ENCODE measurements at regions not wholly inside any gene's neighbourhood (a gene's known extent, or its start where the extent isn't known, plus 50 kb on each side); places are given as distances from the start of the nearest gene placed in this dataset.
A peak's percentile ranks its signal among the peaks of the same experiment; 100 is the strongest.

DNA sequence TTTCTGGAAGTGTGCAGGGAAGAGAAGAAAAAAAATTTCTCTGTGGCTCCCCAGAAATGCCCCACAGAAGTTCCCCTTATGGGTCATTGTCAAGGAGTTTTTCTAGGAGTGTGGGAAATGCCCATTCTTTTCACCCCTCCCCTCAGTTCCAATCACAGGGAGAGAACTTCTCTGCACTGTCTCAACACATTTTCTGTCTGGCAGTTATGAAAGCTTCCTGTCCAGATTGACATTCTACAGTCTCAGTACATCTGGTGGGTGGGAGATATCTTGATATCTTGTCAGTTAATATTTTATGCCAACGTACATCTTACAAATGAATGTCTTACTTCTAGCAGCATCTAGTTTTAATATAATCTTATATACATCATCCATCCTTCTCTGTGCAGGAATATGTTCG lies 566.8 kb upstream of the AADAT start:
- TF ChIP-seq, protein P1, sequence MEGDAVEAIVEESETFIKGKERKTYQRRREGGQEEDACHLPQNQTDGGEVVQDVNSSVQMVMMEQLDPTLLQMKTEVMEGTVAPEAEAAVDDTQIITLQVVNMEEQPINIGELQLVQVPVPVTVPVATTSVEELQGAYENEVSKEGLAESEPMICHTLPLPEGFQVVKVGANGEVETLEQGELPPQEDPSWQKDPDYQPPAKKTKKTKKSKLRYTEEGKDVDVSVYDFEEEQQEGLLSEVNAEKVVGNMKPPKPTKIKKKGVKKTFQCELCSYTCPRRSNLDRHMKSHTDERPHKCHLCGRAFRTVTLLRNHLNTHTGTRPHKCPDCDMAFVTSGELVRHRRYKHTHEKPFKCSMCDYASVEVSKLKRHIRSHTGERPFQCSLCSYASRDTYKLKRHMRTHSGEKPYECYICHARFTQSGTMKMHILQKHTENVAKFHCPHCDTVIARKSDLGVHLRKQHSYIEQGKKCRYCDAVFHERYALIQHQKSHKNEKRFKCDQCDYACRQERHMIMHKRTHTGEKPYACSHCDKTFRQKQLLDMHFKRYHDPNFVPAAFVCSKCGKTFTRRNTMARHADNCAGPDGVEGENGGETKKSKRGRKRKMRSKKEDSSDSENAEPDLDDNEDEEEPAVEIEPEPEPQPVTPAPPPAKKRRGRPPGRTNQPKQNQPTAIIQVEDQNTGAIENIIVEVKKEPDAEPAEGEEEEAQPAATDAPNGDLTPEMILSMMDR (IDR thresholded peaks at IDR 0.05; ENCODE audit: low read length, missing control alignments): no peak
- no peak for DNase-seq (ENCODE audit: low read depth)
- H3K4me3 ChIP-seq (replicated peaks; ENCODE audit: low read depth, low read length): no peak overlapping the region

DNA sequence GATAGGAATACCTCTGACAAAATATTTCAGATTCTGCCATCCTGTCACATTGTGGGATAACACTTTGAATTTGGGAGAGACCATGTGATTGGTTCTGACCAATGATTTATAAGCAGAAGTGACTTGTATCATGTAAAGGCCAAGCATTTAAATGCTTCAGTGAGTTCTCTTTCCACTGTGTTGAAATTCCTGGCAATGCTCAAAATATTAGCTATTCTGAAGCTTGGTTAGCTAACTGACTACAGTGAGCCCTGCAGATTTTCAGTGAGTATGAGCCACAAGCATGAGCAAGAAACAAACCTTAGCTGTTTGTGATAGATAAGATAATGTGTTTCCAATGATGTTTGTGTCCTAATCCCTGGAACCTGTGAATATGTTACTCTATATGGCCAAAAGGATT lies 562.8 kb upstream of the AADAT start:
- H3K4me3 ChIP-seq (replicated peaks; ENCODE audit: low read depth, low read length): no peak overlapping the region
- no peak for DNase-seq (ENCODE audit: low read depth)
- TF ChIP-seq, protein P1 (IDR thresholded peaks at IDR 0.05; ENCODE audit: low read length, missing control alignments): no peak

DNA sequence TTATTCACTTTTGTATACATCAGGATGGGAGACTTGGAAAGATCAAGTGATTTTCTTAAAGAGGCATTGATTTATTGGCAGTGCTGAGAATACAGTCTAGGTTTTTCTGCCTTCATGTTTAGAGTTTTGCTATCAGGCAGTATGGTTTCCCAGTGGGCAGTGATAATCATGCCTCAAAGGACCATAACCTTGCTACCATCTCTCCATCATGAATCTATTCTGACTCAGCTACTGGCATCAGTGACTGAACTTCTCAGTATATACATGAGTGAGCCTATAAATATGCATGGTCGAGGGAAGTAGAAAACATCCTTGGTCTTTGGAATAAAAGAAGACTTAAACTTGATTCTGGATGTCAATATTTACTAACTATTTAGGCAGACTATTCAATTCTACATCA lies 562.0 kb upstream of the AADAT start:
- TF ChIP-seq, protein P1 (IDR thresholded peaks at IDR 0.05; ENCODE audit: low read length, missing control alignments): no peak
- peak; percentile 8 for DNase-seq (ENCODE audit: low read depth)
- H3K4me3 ChIP-seq (replicated peaks; ENCODE audit: low read depth, low read length): no peak overlapping the region

DNA sequence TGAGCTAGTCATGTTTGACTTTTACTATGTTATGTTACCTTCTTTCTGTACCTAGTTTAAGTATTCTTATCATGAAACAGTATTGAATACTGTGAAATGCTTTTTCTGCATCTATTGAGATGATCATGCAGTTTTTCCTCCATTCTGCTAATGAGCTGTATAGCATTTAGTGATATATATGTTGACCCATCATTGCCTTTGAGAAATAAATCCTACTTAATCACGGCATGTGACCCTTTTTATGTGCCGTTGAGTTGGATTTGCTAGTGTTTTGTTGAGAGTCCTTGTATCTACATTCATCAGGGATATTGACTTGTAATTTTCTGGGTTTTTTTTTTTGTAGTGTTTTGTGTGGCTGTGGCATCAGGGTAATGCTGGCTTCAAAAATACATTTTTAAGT lies 537.7 kb upstream of the AADAT start:
- TF ChIP-seq, protein P1 (IDR thresholded peaks at IDR 0.05; ENCODE audit: low read length, missing control alignments): no peak
- no peak for DNase-seq (ENCODE audit: low read depth)
- no peak overlapping the region for H3K4me3 ChIP-seq (replicated peaks; ENCODE audit: low read depth, low read length)

DNA sequence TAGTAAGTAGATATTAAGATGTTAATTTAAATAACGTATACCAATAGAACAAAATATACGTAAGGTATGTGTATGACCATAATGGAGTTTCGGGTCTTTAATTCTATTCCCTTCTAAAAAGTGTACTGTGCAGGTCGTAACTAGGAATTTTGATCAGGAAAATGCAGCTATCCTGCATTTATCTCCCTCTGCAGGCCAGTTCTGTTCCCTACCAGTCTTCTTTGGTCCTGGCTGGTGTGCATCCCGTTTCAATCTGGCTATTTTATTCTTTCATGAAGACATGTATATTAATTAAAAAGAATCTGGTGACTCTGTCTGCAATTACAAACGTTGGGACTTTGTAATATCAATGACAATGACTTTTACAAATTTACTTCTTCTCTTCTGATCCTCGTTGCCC lies 534.1 kb upstream of the AADAT start:
- TF ChIP-seq, protein P1 (IDR thresholded peaks at IDR 0.05; ENCODE audit: low read length, missing control alignments): no peak
- no peak for DNase-seq (ENCODE audit: low read depth)
- no peak overlapping the region for H3K4me3 ChIP-seq (replicated peaks; ENCODE audit: low read depth, low read length)

DNA sequence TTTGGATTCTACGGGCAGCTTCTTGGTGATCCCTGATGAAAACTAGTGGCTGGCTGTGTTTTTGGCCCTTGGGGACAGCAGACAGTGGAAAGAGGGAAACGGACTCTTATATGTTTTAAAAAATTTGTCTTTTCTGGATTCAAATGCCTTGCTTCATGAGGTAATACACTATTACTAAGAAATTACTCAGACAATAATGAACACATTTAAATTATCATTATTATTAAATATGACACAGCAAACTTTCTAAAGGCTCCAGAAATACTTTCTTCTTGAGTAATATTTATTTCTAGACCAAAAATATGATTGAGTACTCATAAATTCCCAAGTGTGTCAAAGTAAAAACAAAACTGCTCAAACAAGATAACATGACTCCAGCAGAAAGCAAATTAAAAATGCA lies 520.7 kb upstream of the AADAT start:
- no peak for DNase-seq (ENCODE audit: low read depth)
- TF ChIP-seq, protein P1 (IDR thresholded peaks at IDR 0.05; ENCODE audit: low read length, missing control alignments): no peak
- H3K4me3 ChIP-seq (replicated peaks; ENCODE audit: low read depth, low read length): no peak overlapping the region

DNA sequence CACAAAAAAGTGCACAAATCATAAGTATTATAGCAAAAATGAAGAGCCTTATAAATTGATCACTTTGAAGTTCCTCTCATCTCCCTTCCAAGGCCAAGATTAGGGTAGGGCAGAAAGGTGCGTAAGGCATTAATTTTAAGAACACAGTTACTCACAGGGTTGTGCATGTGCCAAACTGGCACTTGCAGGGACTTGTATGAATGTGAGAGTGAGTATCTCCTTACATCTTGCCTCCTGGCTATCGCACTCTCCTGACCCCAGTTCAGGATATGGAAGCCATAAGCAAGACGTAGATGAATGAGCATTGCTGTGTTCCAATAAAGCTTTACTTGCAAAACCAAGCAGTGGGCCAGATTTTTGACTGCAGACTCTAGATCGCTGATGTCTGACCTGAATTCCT lies 510.1 kb upstream of the AADAT start:
- no peak overlapping the region for H3K4me3 ChIP-seq (replicated peaks; ENCODE audit: low read depth, low read length)
- no peak for DNase-seq (ENCODE audit: low read depth)
- TF ChIP-seq, protein P1 (IDR thresholded peaks at IDR 0.05; ENCODE audit: low read length, missing control alignments): no peak

Measured in fibroblast of pulmonary artery (primary cell).